NCI-H524 treated with DMSO at 0.1 percent for 48 hours (cell line): ENCODE measurements at regions not wholly inside any gene's neighbourhood (a gene's known extent, or its start where the extent isn't known, plus 50 kb on each side); places are given as distances from the start of the nearest gene placed in this dataset.

Experiments
- DNase-seq: peaks from one replicate; lab custom pipeline; 2025; lab: John Stamatoyannopoulos, UW

DNA sequence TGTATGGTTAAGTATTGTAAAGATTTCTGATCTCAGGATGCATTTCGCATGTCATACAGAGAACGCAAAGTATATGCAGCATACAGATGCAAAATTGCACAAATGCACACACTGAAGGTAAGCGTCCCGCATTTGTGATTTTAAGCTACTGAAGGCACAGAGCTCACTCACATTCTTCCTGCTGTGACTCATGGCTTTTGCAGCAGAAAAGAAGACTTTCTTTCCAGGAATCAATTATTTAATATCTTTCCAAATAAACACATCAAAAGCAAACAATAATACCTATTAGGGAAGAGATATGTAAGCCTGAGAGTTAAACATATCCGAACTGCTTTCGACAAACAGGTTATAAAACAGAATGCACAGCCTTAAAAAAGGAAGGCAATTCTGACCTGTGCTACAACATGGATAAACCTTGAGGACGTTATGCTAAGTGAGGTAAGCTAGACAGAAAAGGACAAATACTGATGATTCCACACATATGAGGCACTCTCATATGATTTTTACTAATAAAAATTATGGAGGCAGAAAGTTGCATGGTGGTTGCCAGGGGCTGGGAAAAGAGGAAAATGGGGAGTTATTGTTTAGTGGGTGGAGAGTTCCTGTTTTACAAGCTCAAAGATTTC is 109.0 kb downstream of the TFAP2A start:
- DNase-seq, result no peak

DNA sequence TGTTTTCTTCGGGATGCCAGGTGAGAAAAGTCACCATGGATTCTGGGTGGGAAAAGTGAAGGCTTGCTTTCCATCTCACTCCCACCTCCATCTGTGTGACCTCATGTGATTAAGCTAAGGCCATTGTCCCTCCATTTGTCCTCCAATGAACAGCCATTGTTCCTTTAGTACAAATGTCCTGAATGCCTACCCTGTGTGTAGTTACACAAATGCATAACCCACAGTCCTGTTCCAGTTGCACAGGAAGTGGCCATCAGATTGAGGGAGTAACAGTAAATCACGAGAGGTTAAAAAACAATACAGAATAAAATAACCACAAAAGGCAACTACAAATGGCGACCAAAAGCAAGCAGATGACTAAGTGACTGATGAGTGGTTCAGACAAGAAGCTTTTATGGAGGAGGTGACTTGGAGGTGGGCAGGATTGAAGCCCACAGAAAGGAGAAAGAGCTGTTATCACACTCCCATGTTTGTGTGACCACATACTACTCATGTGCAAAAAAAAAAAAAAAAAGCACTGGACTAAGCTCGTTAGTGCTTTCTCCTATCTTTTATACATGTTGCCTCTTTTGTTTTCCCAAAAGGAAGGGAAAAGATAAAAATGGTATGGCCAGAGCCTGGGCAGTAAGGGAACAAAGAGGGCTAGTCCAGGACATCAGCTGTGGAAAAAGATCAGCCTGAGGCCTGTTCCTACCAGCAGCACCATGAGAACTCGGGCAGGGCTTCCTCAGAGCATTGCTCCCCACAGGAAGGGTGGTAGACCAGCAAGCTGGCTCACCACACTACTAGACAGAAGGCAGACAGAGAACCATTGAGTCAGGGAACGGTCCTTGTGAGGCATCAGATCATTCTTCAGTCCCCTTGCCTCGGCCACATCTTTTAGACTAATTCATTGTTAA is 111.0 kb downstream of the TFAP2A start:
- DNase-seq, result no peak

DNA sequence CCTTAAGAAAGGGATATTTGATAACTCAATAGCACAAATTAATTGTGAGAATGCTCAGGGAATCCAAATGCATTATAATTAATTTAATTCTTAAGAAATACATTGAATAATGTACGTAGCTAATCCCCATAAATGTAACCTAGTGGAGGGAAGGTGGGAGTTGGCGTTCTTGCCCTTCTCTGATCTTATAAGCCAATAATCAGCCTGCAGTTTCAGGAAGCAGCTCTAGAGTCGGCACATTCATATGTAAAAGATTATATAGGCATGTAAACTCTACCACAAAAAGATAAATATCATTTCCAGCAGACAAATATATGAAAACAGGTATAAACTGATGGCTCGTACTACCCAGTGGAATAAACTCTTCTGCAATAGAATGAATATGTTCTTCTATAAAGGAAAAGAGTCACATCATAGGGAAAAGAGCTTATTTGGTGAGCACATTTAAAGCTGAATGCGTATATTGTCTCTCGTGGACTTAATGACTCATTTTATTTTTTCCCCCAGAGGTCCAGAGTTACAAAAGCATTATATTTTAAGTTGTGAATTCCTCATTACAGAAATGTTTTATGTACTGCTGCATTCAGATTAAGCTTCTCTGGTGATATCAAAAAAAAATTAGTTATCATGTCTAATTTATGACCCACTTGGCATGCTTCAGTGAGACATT is 112.2 kb downstream of the TFAP2A start:
- DNase-seq, result no peak

DNA sequence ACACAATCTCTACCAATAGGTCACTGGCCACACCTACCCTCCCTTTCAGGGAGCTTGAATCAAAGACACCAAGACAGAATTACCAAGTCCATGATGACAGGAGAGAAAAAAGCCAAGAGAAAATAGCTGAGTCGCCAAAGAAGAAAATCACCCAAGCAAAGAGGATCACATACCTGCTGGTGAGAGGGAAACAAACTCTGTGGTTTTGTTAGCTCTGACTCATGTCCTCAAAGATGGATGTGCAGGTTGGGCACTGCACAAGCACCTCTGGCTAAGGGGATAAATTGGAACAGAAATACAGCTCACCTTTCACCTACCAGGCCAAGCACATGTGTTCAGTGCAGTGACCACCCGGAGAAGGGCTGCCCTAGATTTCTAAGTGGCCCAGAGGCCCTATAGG is 114.8 kb downstream of the TFAP2A start:
- no peak for DNase-seq

DNA sequence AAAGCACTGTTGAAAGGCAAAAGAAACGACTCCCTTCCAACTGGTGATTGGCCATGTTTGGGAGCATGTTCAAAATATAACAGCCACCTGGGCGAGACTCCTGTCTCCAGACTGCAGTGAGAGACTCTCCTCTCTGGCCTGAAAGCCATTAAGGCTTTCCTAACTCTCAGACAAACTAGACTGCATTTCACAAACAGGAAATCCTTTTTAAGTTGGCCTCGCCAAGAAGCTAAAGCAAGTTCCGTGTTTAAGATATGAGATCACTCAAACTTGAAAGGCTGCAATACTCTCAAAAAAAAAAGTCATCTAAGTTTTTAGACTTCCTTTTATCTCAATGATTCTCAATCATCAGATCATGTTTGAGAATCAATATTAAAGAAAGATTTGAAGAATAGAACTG is 117.0 kb downstream of the TFAP2A start:
- DNase-seq, result no peak

DNA sequence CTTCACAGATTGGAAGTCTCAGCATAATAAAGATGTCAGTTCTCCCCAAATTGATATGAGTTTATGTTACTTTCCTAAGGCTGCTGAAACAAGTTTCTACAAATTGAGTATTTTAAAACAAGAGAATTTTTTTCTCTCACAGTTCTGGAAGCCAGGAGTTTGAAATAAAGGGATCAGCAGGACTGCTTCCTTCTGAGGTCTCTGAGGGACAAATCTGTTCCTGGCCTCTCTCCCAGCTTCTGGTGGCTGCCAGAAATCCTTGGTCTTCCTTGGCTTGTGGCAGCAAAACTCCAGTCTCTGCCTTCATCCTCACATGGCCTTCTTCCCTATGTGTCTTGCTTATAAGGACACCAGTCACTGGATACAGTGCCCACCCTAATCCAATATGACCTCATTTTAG is 136.1 kb downstream of the TFAP2A start:
- DNase-seq, result no peak

DNA sequence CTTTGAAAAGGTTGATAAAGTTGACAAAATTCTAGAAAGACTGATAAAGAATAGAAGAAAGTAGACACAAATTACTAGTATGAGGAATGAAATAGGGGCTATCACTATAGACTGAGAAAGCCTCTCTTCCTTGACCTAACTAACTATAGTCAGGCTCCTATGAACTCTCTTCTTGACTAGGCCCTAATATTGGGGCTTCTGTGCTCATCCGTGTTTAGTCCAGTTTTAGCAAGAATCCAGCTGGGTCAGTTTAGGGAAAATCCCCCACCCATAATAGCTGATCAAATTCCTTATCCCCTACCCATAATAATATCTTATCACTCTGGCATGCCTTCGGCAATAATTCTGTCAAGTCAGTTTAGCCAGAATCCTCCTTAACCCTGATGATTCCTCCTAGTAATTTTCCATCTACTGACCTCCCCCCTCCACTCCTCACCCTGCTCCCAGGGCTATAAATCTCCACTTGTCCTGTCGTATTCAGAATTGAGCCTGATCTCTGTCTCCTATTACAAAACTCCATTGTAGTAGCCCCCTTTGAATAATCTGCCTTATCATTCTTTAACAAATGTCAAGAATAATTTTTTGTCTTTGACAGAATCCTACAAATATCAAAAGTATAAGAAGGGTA is 138.1 kb downstream of the TFAP2A start:
- no peak for DNase-seq

DNA sequence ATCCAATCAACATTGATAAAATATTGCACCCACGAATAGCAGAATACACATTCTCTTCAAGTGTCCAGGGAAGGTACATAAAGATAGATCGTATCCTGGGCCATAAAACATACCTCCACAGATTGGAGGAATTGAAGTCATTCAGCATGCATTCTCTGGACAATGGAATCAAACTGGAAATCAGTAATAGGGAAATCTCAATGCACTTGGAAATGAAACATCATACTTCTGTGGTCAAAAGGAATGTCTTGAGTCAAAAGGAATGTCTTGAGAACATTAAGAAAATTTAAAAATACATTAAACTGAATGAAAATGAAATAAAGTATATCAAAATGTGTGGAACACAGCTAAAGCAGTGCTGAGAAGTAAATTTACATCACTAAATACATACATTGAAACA is 138.8 kb downstream of the TFAP2A start:
- DNase-seq, result no peak

DNA sequence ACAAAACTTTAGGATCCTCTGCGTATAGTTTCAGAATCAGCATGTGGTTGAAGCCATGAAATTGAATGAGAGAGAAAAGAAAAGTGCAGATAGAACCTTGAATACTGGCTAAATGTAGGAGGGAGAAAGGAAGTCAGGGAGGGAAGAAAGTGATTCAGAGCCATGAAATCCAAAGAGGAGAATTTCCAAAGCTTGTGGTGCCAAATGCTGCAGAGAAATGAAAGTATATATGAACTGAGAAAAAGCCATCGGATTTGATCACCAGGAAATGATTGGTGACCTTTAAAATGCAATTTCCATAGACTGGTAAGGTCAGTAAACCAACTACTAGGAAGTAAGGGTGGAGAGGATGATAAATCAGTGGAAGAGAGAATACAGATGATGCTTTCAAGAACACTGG is 142.3 kb downstream of the TFAP2A start:
- DNase-seq, result no peak

DNA sequence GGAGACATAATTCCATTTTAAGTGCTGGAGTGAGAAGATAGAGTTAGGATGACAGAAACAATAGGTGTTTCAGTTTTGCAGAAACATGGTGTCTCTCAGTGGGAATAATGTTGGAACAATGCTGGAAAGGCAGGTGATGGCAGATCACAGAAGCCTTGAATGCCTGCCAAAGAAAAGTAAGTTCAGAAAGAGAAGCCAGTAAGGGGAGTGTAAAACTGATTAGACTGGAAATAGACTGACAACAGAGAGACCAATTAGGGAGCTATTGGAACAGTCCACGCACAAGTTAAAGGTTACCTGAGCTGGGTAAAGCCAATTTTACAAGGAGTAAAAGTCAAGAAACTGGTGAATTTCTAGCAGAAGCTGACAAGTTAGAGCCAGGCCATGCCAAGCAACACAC is 142.9 kb downstream of the TFAP2A start:
- DNase-seq, result no peak

DNA sequence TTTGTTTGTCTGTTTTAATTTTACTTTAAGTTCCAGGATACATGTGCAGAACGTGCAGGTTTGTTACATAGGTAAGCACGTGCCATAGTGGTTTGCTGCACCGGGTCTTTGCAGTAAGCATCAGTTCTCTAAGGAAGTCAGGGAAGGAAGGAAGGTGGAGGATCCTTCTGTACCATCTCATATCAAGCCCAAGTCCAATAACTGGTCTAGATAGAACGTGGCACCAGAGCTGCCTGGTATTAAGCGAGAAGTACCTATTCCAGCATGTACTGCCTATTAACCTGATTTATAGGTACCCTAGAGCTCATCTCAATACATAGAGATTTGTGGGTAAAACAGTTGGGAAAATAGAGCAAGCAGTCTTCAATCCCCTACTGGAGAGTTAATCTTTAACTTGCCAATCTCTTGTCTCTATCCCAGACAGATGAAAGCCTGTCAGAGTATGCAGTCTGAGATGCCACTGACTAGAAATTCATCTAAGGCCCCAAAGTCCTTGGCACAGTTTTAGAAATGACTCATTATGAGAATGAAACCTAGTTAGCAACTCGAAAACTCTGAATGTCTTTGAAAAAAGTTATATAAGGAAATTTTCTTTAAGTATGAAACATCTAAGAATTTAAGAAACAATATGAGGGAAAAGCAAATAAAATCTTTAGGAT is 144.9 kb downstream of the TFAP2A start:
- DNase-seq, result no peak

DNA sequence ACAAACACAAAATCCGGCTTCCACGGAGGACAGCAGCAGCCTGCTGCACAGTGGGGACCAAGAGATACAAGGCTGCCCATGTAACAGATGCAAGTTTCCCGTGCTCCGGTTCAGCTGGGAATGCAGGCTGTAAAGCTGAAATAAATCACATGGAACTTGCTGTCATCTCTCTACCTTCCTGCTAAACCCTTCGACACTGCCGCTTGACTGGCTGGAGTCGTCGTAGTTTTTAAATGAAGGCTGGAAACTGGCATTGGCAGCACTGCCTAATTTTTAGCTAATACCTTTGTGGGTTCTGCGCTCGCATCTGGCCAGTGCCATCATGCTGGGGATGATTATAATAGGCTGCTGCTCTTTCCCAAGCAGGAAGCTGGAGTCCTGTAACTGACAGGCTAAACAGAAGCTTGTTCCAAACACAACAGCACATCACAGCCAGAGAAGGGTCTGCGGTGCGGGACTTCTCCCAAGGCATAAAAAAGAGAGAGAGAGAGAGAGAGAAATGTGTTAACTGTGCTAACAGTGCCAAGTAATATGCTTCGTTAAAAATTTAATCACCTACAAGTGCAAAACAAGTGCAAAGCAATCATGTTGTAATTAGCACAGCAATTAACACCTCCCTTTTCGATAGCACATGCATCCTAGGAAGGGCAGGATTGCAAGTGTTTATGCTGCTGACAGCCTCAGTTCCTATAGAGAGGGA is 146.1 kb downstream of the TFAP2A start:
- DNase-seq, result no peak

DNA sequence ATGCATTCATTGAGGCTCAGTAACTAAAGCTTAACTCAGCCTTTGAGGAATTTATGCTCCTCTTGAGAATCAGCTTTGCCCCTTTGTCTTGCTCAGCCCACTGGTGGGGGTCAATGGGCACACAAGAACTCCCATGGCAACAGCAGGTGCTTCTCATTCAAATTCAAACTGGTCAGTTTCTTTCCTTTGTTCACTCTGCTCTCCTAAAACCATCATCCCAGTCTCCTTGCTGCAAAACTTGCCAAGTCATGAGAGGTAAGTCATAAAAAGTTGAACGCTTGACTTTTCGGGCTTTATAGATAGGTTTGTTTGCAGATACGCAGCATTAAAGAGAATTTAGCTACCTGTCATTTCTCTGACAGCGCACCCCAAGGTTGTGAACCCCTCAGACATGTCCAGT is 146.8 kb downstream of the TFAP2A start:
- DNase-seq, result no peak

DNA sequence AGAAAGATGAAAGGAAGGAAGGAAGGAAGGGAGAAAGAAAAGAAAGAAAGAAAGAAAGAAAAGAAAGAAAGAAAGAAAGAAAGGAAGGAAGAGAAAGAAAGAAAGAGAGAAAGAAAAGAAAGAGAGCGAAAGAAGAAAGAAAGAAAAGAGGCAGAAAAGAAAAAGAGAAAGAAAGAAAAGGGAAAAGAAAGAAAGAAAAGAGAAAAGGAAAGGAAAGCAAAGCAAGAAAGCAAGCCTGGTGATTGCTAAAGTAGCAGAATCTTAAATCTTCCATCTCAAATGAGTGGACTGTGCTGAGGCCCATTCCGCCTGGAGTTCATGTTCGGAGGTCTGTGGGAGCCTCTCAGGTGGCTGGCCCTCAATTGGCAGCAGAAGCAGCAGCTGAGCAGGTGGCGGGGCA is 148.4 kb downstream of the TFAP2A start:
- DNase-seq, result no peak

DNA sequence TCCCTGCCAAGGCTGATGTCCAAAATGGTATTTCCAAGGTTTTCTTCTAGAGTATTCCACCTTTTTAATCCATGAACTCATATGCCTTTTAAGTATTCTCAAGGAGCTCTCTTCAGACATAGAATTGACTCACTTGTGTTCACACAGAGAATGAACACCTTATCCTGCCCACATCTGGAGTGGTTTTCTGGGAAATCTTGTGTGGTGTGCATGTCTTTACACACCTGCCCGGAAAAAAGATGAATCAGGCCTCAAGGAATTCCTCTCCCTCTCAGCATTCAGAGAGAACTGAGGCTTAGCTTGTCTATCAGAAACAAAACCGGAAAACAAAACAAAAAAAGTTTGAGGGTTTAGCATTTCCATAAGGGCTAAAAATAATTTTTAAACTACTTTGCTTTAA is 148.8 kb downstream of the TFAP2A start:
- no peak for DNase-seq

DNA sequence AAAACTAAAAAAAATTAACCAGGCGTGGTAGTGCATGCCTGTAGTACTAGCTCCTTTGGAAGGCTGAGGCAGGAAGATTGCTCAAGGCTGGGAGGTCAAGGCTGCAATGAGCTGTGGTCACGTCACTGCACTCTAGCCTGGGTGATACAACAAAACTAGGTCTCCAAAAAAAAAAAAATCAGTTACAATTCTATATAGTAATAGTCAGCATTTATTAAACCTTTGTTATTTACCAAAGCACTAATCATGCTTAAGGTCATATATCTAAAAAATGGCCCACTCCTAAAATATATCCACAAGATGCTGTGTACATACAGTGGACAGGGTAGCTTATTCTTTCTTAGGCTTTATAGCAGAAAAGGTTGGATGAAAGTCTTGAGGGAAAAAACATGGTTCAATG is 152.4 kb downstream of the TFAP2A start:
- DNase-seq, result no peak

DNA sequence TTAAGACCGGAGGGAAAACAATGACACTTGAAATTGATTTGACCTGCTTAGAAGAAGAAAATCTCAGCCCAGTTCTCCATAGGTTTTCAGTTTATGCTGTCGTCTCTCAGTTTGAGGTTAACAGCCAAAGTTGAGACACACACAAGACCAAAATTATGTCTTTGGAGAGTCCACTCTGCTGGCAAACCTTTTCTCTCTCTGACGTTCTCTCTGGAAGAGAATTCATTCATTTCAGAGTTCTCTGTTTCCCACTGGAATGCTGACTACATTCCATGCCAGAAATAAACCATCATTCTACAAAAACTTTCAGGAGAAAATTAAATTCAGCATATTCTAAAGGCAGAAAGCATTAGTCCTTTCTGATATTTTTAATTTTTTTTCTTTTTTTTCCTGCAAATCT is 155.2 kb downstream of the TFAP2A start:
- no peak for DNase-seq

DNA sequence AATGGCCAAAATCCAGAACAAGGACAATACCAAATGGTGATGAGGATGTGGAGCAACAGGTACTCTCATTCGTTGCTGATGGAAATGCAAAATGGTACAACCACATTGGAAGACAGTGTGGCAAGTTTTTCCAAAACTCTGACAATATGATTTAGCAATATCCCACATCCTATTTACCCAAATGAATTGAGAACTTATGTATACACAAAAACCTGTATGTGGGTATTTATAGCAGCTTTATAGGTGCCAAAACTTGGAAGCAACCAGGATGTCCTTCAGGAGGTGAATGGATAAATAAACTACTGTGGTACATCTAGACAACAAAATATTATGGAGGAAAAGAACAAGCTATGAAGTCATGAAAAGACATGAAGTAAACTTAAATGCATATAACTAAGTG is 156.5 kb downstream of the TFAP2A start:
- DNase-seq, result no peak

DNA sequence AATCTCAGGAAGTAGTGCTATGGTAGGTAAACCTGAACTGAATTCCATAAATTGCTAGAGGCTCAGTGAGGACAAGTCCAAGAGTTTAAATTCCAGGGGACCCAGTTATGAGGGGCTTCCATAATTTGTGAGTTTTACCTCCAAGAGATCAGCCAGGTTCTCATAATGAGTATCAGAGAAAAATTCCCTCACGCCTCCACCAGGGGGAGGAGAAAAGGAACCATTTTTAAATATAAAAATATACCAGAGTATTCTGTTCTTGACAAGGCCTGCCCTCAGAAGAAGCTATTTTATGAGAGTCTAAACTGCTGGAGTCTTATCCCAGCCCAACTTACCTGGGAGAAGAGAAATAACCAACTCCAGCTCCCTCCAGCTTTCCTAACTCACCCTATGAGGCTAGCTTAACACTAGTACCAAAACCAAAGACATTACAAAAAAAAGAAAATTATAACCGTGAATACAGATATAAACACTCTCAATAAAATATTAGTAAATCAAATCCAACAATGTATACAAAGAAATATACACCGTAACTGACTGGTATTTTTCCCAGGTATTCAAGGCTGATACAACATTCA is 158.7 kb downstream of the TFAP2A start:
- DNase-seq, result no peak

DNA sequence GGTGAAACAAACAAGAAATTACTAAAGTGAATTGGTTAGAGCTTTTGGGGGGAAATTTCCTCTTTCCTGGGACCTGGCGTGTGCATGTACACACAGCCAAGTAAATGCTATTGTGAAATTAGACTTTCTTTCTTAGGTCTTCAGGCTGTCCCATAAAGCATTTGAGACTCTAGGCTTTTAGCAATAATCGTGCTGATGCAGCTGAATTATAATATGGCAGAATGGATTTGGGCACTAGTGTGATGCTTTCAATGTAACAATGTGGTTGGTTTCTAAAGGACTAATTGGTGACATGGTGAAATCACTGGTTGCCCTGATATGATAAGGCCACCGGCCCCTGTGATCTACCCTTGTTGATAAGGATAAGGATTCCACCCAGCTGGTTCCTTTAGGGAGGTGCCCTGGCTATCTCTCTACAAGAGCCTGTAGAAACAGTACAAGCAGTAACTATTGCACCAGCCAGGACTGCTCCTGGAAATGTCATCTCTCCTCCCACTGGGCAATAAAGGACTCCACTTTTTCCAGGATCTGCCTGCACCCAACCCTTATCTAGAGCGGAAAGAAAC is 164.1 kb downstream of the TFAP2A start:
- DNase-seq, result no peak

DNA sequence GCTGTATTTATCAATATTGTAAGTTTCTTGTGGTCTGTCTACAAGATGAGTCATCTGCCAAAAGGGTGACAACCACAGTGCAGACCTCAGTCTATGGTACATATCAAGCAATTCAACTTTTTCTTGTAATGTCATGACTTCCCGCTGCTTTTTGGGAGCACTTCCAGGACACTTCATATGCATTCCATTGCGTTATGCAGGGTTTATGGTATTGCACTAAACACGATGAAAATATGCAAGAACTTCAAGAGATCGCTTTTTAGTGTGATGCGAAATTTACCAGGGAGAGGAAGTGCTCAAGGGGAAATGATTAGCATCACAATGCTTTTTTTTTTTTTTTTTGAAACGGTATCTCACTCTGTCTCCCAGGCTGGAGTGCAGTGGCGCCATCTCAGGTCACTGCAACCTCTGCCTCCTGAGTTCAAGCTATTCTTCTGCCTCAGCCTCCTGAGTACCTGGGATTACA is 166.5 kb downstream of the TFAP2A start:
- DNase-seq, result no peak
